GM12878 (cell line): ENCODE measurements at regions not wholly inside any gene's neighbourhood (a gene's known extent, or its start where the extent isn't known, plus 50 kb on each side); places are given as distances from the start of the nearest gene placed in this dataset.

ENCODE experiments used
- ATAC-seq: fragments of 200-7000 bp; cut with Tn5 transposase; 3 replicates; pipeline ENCODE4 v1.9.1; 2020; ENCODE audit warnings: mild to moderate bottlenecking, moderate library complexity
- BruUV-seq: library from RNA; stranded (reverse); fragments of 400-500 nt; replicated peaks from 2 replicates; lab custom pipeline; 2021; lab: Mats Ljungman, UMichigan
- CTCF ChIA-PET: fragments of 300-600 bp; sonication (Branson Sonifier 250); formaldehyde crosslinking; extraction: SDS; loops from one replicate; lab custom pipeline; 2021; ENCODE audit warnings: inconsistent platforms; lab: Yijun Ruan, JAX
- POLR2A ChIA-PET: fragments of 350-600 bp; formaldehyde crosslinking; extraction: SDS; loops from one replicate; lab custom pipeline; 2021; ENCODE audit warnings: inconsistent platforms; lab: Charles Lee
- RAD21 ChIA-PET: fragments of 300-600 bp; sonication (Branson Sonifier 250); formaldehyde crosslinking; loops from one replicate; lab custom pipeline; 2023; ENCODE audit warnings: antibody characterized with exemption; ENCODE audit not compliant: unreplicated experiment; lab: Charles Lee
- SMC1A ChIA-PET: fragments of 300-600 bp; sonication (Branson Sonifier 250); formaldehyde crosslinking; loops from one replicate; lab custom pipeline; 2023; ENCODE audit not compliant: unreplicated experiment, uncharacterized antibody; lab: Charles Lee
- DNase-seq: peaks from one replicate; pipeline ENCODE4 v3.0.0-alpha.2; 2011; ENCODE audit warnings: low read depth, low spot score
- FAIRE-seq: peaks from 3 replicates; lab custom pipeline; 2011; peaks lifted over from hg19 to GRCh38; lab: Jason Lieb, UNC
- H2AFZ ChIP-seq: 2 replicates; pipeline ENCODE4 v1.6.0; 2011; ENCODE audit warnings: low read depth, low read length, control low read depth; ENCODE audit not compliant: control insufficient read depth
- H3K27ac ChIP-seq: 2 replicates; pipeline ENCODE4 v1.5.1; 2011; ENCODE audit warnings: control low read depth; ENCODE audit not compliant: control insufficient read depth, insufficient read depth
- H3K27me3 ChIP-seq, 2 experiments: replicated peaks in 1 of 2; 2 replicates each; pipeline versions ENCODE4 v1.6.0 to v1.6.1; 2011; ENCODE audit warnings: low read length in 1 of 2; ENCODE audit not compliant: control insufficient read depth in 2 of 2, insufficient read depth in 2 of 2
- H3K36me3 ChIP-seq, 2 experiments: 2 replicates each; pipeline ENCODE4 v1.5.1; 2011; ENCODE audit warnings: low read length in 1 of 2; ENCODE audit not compliant: control insufficient read depth in 2 of 2, insufficient read depth in 2 of 2
- H3K4me1 ChIP-seq: 2 replicates; pipeline ENCODE4 v1.6.1; 2011; ENCODE audit warnings: mild to moderate bottlenecking, low read length, moderate library complexity, mixed read lengths; ENCODE audit not compliant: control insufficient read depth, insufficient read depth
- H3K4me2 ChIP-seq: 2 replicates; pipeline ENCODE4 v1.6.0; 2011; ENCODE audit warnings: control low read depth; ENCODE audit not compliant: control insufficient read depth, insufficient read depth
- H3K4me3 ChIP-seq: fragments of 200-600 bp; sonication (generic); 2 replicates; pipeline ENCODE4 v1.5.1; 2016
- H3K79me2 ChIP-seq: 2 replicates; pipeline ENCODE4 v1.6.0; 2011; ENCODE audit warnings: low read length; ENCODE audit not compliant: control insufficient read depth, insufficient read depth
- H3K9ac ChIP-seq: 2 replicates; pipeline ENCODE4 v1.8.0; 2011; ENCODE audit warnings: low read length, control low read depth, mixed read lengths; ENCODE audit not compliant: control insufficient read depth, insufficient read depth
- H3K9me3 ChIP-seq: replicated peaks from 3 replicates; pipeline ENCODE4 v1.5.1; 2011; ENCODE audit warnings: mild to moderate bottlenecking, low read length; ENCODE audit not compliant: control insufficient read depth, insufficient read depth
- H4K20me1 ChIP-seq: 2 replicates; pipeline ENCODE4 v1.6.0; 2011; ENCODE audit not compliant: control insufficient read depth, insufficient read depth
- BRCA1 ChIP-seq: IDR thresholded peaks from 2 replicates; pipeline ENCODE4 v1.6.1; 2011; ENCODE audit warnings: low read depth, low read length, improper control_type of control experiment
- CHD4 ChIP-seq: fragments of 200-600 bp; sonication (generic); IDR thresholded peaks from 2 replicates; pipeline ENCODE4 v1.6.1; 2016; ENCODE audit warnings: mild to moderate bottlenecking
- EGR1 ChIP-seq, 2 experiments: IDR thresholded peaks; 1 replicate in 1 of 2; 2 replicates in 1 of 2; pipeline ENCODE4 v1.6.1; 2011 to 2012; ENCODE audit warnings: low read depth in 2 of 2, low read length in 2 of 2, borderline replicate concordance in 1 of 2, mild to moderate bottlenecking in 1 of 2, moderate library complexity in 1 of 2
- HDAC6 ChIP-seq: fragments of 200-600 bp; sonication (generic); IDR thresholded peaks from one replicate; pipeline ENCODE4 v1.8.0; 2017; ENCODE audit warnings: antibody characterized with exemption; ENCODE audit not compliant: unreplicated experiment
- KAT2A ChIP-seq: conservative IDR thresholded peaks from 2 replicates; pipeline ENCODE4 v1.6.1; 2011; ENCODE audit warnings: low read depth, low read length; ENCODE audit not compliant: control insufficient read depth
- MYC ChIP-seq: IDR thresholded peaks from 2 replicates; pipeline ENCODE4 v1.6.1; 2011; ENCODE audit warnings: mild to moderate bottlenecking, low read length, moderate library complexity, inconsistent platforms; ENCODE audit not compliant: insufficient read depth, insufficient replicate concordance, insufficient read length, severe bottlenecking
- PAX8 ChIP-seq: fragments of 450-650 bp; IDR thresholded peaks from 2 replicates; pipeline ENCODE4 v1.6.1; 2017; ENCODE audit warnings: mild to moderate bottlenecking, moderate library complexity
- RCOR1 ChIP-seq: conservative IDR thresholded peaks from 2 replicates; pipeline ENCODE4 v1.6.1; 2012; ENCODE audit warnings: low read depth, low read length, improper control_type of control experiment
- TCF12 ChIP-seq: IDR thresholded peaks from 2 replicates; pipeline ENCODE4 v1.6.1; 2011; ENCODE audit warnings: low read depth, mild to moderate bottlenecking, low read length
- WGBS: methylation state at CpG from one replicate; pipeline ENCODE4 v1.1.6; 2016; ENCODE audit warnings: low lambda C conversion rate; ENCODE audit not compliant: insufficient replicate concordance, insufficient coverage; ENCODE audit errors: missing lambda C conversion rate; 5-methylcytosine and 5-hydroxymethylcytosine counted together
- in situ Hi-C: fragments of 300-500 bp; cut with MboI; formaldehyde crosslinking; loops from 9 replicates; pipeline ENCODE4 v1.14.3; 2018; ENCODE audit warnings: mixed read lengths
- intact Hi-C: fragments of 100-400 bp; cut with micrococcal nuclease; formaldehyde crosslinking; loops from one replicate; pipeline ENCODE4 v1.14.2; 2022; ENCODE audit not compliant: unreplicated experiment
- TF ChIP-seq, protein P1 (sequence below): fragments of 450-650 bp; IDR thresholded peaks from 2 replicates; pipeline ENCODE4 v1.6.1; 2017; ENCODE audit warnings: mild to moderate bottlenecking
- TF ChIP-seq, protein P2 (sequence below): fragments of 450-650 bp; IDR thresholded peaks from 2 replicates; pipeline ENCODE4 v1.6.1; 2017; ENCODE audit warnings: antibody characterized with exemption, mild to moderate bottlenecking, moderate library complexity
- TF ChIP-seq, protein P3 (sequence below): IDR thresholded peaks from 2 replicates; pipeline ENCODE4 v1.6.1; 2012; ENCODE audit warnings: mild to moderate bottlenecking, low read depth, low read length

DNA sequence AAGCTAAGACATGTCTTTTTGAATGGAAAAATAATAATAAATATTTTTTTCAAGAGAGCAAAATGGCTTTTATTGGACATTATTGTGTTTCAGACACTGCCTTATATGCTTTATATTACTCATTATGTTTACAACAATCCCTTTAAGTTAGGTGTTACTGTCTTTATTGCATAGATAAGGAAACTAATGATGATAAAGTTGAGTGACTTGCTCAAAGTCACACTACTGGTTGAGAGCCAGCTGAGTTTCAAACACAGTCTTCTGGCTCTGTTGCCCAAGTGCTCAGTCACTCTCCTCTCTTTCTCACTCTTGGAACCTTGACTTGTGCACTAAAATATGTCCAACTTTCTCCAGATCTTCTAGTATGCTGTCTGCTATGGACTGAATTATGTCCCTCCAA is 71.5 kb upstream of the SLC39A8 start (continued):
- TF ChIP-seq, protein P1, sequence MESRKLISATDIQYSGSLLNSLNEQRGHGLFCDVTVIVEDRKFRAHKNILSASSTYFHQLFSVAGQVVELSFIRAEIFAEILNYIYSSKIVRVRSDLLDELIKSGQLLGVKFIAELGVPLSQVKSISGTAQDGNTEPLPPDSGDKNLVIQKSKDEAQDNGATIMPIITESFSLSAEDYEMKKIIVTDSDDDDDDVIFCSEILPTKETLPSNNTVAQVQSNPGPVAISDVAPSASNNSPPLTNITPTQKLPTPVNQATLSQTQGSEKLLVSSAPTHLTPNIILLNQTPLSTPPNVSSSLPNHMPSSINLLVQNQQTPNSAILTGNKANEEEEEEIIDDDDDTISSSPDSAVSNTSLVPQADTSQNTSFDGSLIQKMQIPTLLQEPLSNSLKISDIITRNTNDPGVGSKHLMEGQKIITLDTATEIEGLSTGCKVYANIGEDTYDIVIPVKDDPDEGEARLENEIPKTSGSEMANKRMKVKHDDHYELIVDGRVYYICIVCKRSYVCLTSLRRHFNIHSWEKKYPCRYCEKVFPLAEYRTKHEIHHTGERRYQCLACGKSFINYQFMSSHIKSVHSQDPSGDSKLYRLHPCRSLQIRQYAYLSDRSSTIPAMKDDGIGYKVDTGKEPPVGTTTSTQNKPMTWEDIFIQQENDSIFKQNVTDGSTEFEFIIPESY = no peak
- TF ChIP-seq KAT2A (no peak), RCOR1 (no peak)

DNA sequence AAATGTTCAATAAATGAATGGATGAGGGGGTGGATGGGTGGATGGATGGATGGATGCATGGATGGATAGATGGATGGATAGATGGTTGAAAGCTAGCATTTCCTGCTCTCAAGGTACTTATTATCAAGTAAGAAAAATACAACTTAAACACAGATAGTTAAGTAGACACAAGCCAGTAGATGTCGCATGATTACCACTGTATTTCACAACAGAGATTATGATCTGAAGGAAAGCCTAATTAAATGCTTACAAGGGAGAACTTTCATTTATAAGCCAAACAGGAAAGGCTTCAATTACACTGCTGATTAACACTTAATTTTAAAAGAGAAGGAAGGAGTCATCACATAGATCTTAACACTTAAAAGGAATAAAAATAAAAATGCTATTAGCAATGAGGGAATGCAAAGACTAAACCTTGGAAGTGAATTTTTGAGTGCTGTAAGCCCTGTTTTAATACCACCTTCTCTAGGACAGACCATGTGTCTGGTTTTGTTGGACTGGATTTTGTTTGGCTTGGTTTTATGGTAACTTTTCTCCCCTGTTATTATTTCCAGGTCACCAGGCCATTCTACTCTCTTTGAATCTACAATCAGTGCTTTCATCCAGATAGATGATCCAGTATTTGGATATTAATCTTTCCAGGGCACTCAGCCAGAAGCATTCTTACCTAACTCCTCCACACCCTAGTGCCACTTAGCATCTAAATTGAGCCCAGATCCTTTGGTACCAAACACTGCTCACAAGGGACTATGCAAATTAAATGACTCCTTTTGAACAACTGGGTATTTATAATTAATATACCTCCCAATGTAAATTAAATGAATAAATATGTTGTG is 75.5 kb upstream of the SLC39A8 start:
- H3K4me2 ChIP-seq = no peak overlapping the region
- no peaks in the 10 kb centered on the region for H3K27me3 ChIP-seq
- ATAC-seq (no peak), DNase-seq (no peak)
- POLR2A ChIA-PET = no interaction called here
- no peak overlapping the region for H3K9ac ChIP-seq
- TF ChIP-seq TCF12 (no peak), EGR1 (IDR thresholded peaks at IDR 0.05; ENCODE audit: borderline replicate concordance in 1 of 2, low read depth in 2 of 2, low read length in 2 of 2) (no peak), BRCA1 (no peak), MYC (no peak), CHD4 (no peak), HDAC6 (no peak), PAX8 (no peak)
- TF ChIP-seq, protein P2, sequence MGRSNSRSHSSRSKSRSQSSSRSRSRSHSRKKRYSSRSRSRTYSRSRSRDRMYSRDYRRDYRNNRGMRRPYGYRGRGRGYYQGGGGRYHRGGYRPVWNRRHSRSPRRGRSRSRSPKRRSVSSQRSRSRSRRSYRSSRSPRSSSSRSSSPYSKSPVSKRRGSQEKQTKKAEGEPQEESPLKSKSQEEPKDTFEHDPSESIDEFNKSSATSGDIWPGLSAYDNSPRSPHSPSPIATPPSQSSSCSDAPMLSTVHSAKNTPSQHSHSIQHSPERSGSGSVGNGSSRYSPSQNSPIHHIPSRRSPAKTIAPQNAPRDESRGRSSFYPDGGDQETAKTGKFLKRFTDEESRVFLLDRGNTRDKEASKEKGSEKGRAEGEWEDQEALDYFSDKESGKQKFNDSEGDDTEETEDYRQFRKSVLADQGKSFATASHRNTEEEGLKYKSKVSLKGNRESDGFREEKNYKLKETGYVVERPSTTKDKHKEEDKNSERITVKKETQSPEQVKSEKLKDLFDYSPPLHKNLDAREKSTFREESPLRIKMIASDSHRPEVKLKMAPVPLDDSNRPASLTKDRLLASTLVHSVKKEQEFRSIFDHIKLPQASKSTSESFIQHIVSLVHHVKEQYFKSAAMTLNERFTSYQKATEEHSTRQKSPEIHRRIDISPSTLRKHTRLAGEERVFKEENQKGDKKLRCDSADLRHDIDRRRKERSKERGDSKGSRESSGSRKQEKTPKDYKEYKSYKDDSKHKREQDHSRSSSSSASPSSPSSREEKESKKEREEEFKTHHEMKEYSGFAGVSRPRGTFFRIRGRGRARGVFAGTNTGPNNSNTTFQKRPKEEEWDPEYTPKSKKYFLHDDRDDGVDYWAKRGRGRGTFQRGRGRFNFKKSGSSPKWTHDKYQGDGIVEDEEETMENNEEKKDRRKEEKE = no peak
- TF ChIP-seq, protein P3, sequence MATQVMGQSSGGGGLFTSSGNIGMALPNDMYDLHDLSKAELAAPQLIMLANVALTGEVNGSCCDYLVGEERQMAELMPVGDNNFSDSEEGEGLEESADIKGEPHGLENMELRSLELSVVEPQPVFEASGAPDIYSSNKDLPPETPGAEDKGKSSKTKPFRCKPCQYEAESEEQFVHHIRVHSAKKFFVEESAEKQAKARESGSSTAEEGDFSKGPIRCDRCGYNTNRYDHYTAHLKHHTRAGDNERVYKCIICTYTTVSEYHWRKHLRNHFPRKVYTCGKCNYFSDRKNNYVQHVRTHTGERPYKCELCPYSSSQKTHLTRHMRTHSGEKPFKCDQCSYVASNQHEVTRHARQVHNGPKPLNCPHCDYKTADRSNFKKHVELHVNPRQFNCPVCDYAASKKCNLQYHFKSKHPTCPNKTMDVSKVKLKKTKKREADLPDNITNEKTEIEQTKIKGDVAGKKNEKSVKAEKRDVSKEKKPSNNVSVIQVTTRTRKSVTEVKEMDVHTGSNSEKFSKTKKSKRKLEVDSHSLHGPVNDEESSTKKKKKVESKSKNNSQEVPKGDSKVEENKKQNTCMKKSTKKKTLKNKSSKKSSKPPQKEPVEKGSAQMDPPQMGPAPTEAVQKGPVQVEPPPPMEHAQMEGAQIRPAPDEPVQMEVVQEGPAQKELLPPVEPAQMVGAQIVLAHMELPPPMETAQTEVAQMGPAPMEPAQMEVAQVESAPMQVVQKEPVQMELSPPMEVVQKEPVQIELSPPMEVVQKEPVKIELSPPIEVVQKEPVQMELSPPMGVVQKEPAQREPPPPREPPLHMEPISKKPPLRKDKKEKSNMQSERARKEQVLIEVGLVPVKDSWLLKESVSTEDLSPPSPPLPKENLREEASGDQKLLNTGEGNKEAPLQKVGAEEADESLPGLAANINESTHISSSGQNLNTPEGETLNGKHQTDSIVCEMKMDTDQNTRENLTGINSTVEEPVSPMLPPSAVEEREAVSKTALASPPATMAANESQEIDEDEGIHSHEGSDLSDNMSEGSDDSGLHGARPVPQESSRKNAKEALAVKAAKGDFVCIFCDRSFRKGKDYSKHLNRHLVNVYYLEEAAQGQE = no peak
- TF ChIP-seq, all 136 proteins: peak for 0
- RAD21 ChIA-PET = interaction anchor here (0.7 kb wide), 1 partner anchor 75 kb away, joined by 3 read pairs; the partner anchor contains the start of gene SLC39A8
- 39% methylated on average over 1 of the region's 1 CpG for whole genome bisulfite sequencing
- CTCF ChIA-PET = interaction anchor here (0.9 to 1.0 kb wide), 2 partner anchors 10 to 40 kb away, joined by 3 read pairs; no protein-coding TSS in a partner anchor
- Histone ChIP-seq H3K4me1 (no peaks in the 10 kb centered on the region), H2AFZ (no peak overlapping the region), H3K36me3 (no peaks in the 10 kb centered on the region), H3K79me2 (no peaks in the 10 kb centered on the region), H3K4me3 (no peak overlapping the region), H4K20me1 (no peaks in the 10 kb centered on the region), H3K27ac (no peak overlapping the region), H3K9me3 (no peaks in the 10 kb centered on the region)
- intact Hi-C loops (no loop called here), in situ Hi-C loops (no loop called here)
- SMC1A ChIA-PET = no interaction called here
- no TSS peak for BruUV-seq
- no peak for FAIRE-seq
